ENCODE measurements at regions not wholly inside any gene's neighbourhood (a gene's known extent, or its start where the extent isn't known, plus 50 kb on each side); places are given as distances from the start of the nearest gene placed in this dataset.

DNA sequence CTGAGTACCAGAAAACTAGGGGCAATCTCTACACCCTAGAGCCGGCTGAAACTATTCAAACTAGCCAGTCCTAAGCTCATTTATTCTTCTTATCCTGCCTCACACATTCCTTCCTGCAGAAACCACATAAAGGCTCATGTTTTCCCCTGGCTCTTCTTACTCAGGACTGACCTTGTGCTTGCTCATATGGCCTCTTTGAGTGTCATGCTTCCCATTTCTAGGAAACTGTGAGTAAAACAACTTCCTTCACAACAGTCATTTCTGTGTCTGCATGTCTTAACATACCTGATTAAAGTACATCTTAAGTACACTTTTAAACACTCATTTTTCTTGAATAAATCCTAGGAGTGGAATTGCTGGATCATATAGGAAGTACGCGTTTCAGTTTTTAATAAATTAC lies 52.3 kb upstream of the KIAA1217 start:
- no peak for TF ChIP-seq SP1 (IDR thresholded peaks at IDR 0.05; ENCODE audit: low read depth, low read length)
- TF ChIP-seq, protein P1, sequence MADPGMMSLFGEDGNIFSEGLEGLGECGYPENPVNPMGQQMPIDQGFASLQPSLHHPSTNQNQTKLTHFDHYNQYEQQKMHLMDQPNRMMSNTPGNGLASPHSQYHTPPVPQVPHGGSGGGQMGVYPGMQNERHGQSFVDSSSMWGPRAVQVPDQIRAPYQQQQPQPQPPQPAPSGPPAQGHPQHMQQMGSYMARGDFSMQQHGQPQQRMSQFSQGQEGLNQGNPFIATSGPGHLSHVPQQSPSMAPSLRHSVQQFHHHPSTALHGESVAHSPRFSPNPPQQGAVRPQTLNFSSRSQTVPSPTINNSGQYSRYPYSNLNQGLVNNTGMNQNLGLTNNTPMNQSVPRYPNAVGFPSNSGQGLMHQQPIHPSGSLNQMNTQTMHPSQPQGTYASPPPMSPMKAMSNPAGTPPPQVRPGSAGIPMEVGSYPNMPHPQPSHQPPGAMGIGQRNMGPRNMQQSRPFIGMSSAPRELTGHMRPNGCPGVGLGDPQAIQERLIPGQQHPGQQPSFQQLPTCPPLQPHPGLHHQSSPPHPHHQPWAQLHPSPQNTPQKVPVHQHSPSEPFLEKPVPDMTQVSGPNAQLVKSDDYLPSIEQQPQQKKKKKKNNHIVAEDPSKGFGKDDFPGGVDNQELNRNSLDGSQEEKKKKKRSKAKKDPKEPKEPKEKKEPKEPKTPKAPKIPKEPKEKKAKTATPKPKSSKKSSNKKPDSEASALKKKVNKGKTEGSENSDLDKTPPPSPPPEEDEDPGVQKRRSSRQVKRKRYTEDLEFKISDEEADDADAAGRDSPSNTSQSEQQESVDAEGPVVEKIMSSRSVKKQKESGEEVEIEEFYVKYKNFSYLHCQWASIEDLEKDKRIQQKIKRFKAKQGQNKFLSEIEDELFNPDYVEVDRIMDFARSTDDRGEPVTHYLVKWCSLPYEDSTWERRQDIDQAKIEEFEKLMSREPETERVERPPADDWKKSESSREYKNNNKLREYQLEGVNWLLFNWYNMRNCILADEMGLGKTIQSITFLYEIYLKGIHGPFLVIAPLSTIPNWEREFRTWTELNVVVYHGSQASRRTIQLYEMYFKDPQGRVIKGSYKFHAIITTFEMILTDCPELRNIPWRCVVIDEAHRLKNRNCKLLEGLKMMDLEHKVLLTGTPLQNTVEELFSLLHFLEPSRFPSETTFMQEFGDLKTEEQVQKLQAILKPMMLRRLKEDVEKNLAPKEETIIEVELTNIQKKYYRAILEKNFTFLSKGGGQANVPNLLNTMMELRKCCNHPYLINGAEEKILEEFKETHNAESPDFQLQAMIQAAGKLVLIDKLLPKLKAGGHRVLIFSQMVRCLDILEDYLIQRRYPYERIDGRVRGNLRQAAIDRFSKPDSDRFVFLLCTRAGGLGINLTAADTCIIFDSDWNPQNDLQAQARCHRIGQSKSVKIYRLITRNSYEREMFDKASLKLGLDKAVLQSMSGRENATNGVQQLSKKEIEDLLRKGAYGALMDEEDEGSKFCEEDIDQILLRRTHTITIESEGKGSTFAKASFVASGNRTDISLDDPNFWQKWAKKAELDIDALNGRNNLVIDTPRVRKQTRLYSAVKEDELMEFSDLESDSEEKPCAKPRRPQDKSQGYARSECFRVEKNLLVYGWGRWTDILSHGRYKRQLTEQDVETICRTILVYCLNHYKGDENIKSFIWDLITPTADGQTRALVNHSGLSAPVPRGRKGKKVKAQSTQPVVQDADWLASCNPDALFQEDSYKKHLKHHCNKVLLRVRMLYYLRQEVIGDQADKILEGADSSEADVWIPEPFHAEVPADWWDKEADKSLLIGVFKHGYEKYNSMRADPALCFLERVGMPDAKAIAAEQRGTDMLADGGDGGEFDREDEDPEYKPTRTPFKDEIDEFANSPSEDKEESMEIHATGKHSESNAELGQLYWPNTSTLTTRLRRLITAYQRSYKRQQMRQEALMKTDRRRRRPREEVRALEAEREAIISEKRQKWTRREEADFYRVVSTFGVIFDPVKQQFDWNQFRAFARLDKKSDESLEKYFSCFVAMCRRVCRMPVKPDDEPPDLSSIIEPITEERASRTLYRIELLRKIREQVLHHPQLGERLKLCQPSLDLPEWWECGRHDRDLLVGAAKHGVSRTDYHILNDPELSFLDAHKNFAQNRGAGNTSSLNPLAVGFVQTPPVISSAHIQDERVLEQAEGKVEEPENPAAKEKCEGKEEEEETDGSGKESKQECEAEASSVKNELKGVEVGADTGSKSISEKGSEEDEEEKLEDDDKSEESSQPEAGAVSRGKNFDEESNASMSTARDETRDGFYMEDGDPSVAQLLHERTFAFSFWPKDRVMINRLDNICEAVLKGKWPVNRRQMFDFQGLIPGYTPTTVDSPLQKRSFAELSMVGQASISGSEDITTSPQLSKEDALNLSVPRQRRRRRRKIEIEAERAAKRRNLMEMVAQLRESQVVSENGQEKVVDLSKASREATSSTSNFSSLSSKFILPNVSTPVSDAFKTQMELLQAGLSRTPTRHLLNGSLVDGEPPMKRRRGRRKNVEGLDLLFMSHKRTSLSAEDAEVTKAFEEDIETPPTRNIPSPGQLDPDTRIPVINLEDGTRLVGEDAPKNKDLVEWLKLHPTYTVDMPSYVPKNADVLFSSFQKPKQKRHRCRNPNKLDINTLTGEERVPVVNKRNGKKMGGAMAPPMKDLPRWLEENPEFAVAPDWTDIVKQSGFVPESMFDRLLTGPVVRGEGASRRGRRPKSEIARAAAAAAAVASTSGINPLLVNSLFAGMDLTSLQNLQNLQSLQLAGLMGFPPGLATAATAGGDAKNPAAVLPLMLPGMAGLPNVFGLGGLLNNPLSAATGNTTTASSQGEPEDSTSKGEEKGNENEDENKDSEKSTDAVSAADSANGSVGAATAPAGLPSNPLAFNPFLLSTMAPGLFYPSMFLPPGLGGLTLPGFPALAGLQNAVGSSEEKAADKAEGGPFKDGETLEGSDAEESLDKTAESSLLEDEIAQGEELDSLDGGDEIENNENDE (IDR thresholded peaks at IDR 0.05; ENCODE audit: insufficient replicate concordance, low read length): no peak
- TF ChIP-seq, protein P2, sequence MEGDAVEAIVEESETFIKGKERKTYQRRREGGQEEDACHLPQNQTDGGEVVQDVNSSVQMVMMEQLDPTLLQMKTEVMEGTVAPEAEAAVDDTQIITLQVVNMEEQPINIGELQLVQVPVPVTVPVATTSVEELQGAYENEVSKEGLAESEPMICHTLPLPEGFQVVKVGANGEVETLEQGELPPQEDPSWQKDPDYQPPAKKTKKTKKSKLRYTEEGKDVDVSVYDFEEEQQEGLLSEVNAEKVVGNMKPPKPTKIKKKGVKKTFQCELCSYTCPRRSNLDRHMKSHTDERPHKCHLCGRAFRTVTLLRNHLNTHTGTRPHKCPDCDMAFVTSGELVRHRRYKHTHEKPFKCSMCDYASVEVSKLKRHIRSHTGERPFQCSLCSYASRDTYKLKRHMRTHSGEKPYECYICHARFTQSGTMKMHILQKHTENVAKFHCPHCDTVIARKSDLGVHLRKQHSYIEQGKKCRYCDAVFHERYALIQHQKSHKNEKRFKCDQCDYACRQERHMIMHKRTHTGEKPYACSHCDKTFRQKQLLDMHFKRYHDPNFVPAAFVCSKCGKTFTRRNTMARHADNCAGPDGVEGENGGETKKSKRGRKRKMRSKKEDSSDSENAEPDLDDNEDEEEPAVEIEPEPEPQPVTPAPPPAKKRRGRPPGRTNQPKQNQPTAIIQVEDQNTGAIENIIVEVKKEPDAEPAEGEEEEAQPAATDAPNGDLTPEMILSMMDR (IDR thresholded peaks at IDR 0.05; ENCODE audit: control extremely low read depth in 1 of 3, insufficient read depth in 1 of 3, low read depth in 1 of 3, low read length in 3 of 3): no peak
